ENCODE measurements at regions not wholly inside any gene's neighbourhood (a gene's known extent, or its start where the extent isn't known, plus 50 kb on each side); places are given as distances from the start of the nearest gene placed in this dataset.

DNA sequence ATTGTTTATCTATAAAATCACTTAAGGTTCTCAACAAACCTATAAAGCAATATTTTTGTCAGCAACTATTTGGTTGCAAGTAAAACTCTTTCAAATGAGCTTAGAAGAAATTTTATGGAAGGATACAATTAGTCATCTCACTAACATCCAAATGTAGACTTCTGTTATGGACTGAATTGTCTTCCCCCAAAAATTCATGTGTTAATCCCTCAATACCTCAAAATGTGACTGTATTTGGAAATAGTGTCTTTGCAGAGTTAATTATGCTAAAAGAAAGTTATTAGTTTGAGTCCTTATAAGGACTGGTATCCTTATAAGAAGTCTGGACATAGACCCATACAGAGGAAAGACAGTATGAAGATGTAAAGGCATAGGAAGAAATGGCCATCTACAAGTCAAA, 357.8 kb upstream of the PRMT6 start:
- ChIA-PET CTCF (no interaction called here), POLR2A (no interaction called here)
- H3K4me3 ChIP-seq (ENCODE audit: control insufficient read depth in 1 of 7, extremely low read depth in 1 of 7, insufficient read depth in 4 of 7, low read depth in 2 of 7, low read length in 6 of 7), result no peak overlapping the region
- H3K27ac ChIP-seq (ENCODE audit: insufficient read depth in 1 of 2, low read depth in 1 of 2, low read length in 2 of 2, poor library complexity in 1 of 2, severe bottlenecking in 2 of 2), result no peak overlapping the region
- no peaks in the 10 kb centered on the region for H3K36me3 ChIP-seq (ENCODE audit: control insufficient read depth in 4 of 4, insufficient read depth in 4 of 4, low read length in 3 of 4)
- H3K9me3 ChIP-seq (ENCODE audit: control extremely low read depth in 1 of 5, control insufficient read depth in 4 of 5, insufficient read depth in 2 of 5, low read depth in 1 of 5, low read length in 4 of 5), result no peaks in the 10 kb centered on the region
- no peaks in the 10 kb centered on the region for H3K4me1 ChIP-seq (ENCODE audit: control extremely low read depth in 1 of 4, control insufficient read depth in 4 of 4, insufficient read depth in 4 of 4, low read length in 3 of 4)
- no peaks in the 10 kb centered on the region for H3K27me3 ChIP-seq (replicated peaks in 2 of 5; ENCODE audit: control insufficient read depth in 4 of 5, insufficient read depth in 5 of 5, low read length in 4 of 5)
- no peak for DNase-seq

DNA sequence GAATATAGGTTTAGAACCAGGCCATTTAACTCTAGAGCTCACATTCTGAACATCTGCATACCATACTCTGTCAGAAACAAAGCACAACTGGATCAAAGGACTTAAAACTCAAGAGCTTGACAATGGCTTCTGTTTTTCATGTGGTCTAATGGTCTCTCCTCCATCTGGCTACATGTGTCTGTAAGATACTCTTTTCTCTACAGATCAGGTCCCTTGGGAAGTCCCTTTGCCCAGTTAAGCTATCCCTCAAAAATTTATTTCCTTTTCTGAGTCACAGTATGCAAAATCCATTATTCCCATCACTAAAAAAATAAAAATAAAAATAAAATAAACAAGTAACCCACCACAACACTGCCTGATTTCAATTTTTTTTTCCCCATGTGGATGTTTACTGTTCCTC, 357.0 kb upstream of the PRMT6 start:
- Histone ChIP-seq H3K4me1 (ENCODE audit: control extremely low read depth in 1 of 4, control insufficient read depth in 4 of 4, insufficient read depth in 4 of 4, low read length in 3 of 4) (no peaks in the 10 kb centered on the region), H3K9me3 (ENCODE audit: control extremely low read depth in 1 of 5, control insufficient read depth in 4 of 5, insufficient read depth in 2 of 5, low read depth in 1 of 5, low read length in 4 of 5) (no peaks in the 10 kb centered on the region), H3K4me3 (ENCODE audit: control insufficient read depth in 1 of 7, extremely low read depth in 1 of 7, insufficient read depth in 4 of 7, low read depth in 2 of 7, low read length in 6 of 7) (no peak overlapping the region), H3K27me3 (replicated peaks in 2 of 5; ENCODE audit: control insufficient read depth in 4 of 5, insufficient read depth in 5 of 5, low read length in 4 of 5) (no peaks in the 10 kb centered on the region), H3K27ac (ENCODE audit: insufficient read depth in 1 of 2, low read depth in 1 of 2, low read length in 2 of 2, poor library complexity in 1 of 2, severe bottlenecking in 2 of 2) (no peak overlapping the region), H3K36me3 (ENCODE audit: control insufficient read depth in 4 of 4, insufficient read depth in 4 of 4, low read length in 3 of 4) (no peaks in the 10 kb centered on the region)
- CTCF ChIA-PET, result no interaction called here
- POLR2A ChIA-PET, result no interaction called here
- no peak for DNase-seq

DNA sequence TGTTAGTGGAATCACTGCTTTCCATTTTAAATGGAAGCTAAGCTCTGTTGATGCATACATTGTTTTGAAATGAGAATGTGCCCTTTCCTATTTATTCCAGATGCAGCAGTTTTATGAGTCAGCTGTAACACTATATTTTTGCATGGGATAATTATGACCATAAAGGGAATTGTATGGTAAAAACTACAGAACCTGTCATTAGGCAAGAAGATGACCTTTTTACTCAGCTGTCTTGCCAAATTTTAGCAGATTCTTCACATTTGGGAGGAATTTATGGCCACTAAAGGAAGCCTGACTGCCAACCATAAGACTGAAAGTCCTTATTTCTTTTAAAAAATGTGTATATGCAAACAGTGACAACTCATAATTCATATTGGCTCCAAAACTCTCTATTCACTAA, 356.3 kb upstream of the PRMT6 start:
- Histone ChIP-seq H3K9me3 (ENCODE audit: control extremely low read depth in 1 of 5, control insufficient read depth in 4 of 5, insufficient read depth in 2 of 5, low read depth in 1 of 5, low read length in 4 of 5) (no peaks in the 10 kb centered on the region), H3K27ac (ENCODE audit: insufficient read depth in 1 of 2, low read depth in 1 of 2, low read length in 2 of 2, poor library complexity in 1 of 2, severe bottlenecking in 2 of 2) (no peak overlapping the region), H3K4me3 (ENCODE audit: control insufficient read depth in 1 of 7, extremely low read depth in 1 of 7, insufficient read depth in 4 of 7, low read depth in 2 of 7, low read length in 6 of 7) (no peak overlapping the region), H3K36me3 (ENCODE audit: control insufficient read depth in 4 of 4, insufficient read depth in 4 of 4, low read length in 3 of 4) (no peaks in the 10 kb centered on the region), H3K27me3 (replicated peaks in 2 of 5; ENCODE audit: control insufficient read depth in 4 of 5, insufficient read depth in 5 of 5, low read length in 4 of 5) (no peaks in the 10 kb centered on the region), H3K4me1 (ENCODE audit: control extremely low read depth in 1 of 4, control insufficient read depth in 4 of 4, insufficient read depth in 4 of 4, low read length in 3 of 4) (no peaks in the 10 kb centered on the region)
- CTCF ChIA-PET, result no interaction called here
- POLR2A ChIA-PET, result no interaction called here
- no peak for DNase-seq

DNA sequence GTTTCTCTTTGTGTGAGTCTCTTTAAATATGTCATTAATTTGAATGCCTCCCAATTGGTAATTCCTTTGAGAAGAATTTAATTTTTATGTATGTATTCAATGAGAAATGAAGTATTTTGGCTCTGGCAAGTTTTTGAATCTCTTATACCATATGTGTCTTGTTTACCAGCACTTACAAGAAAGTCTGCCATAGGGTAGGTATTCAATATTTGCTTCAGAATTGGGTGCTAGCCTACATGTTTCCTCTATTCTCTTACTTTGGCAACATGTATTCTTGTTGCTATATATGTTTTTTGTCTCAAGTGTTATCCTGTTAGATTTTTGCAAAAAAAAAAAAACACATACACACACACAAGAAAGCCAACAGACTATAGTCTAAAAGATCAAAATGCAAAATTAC, 350.5 kb upstream of the PRMT6 start:
- Histone ChIP-seq H3K9me3 (ENCODE audit: control extremely low read depth in 1 of 5, control insufficient read depth in 4 of 5, insufficient read depth in 2 of 5, low read depth in 1 of 5, low read length in 4 of 5) (peaks cover 0 to 3% (median 0%) of the 10 kb centered on the region in 5 experiments), H3K27ac (ENCODE audit: insufficient read depth in 1 of 2, low read depth in 1 of 2, low read length in 2 of 2, poor library complexity in 1 of 2, severe bottlenecking in 2 of 2) (no peak overlapping the region), H3K36me3 (ENCODE audit: control insufficient read depth in 4 of 4, insufficient read depth in 4 of 4, low read length in 3 of 4) (no peaks in the 10 kb centered on the region), H3K27me3 (replicated peaks in 2 of 5; ENCODE audit: control insufficient read depth in 4 of 5, insufficient read depth in 5 of 5, low read length in 4 of 5) (no peaks in the 10 kb centered on the region), H3K4me1 (ENCODE audit: control extremely low read depth in 1 of 4, control insufficient read depth in 4 of 4, insufficient read depth in 4 of 4, low read length in 3 of 4) (no peaks in the 10 kb centered on the region), H3K4me3 (ENCODE audit: control insufficient read depth in 1 of 7, extremely low read depth in 1 of 7, insufficient read depth in 4 of 7, low read depth in 2 of 7, low read length in 6 of 7) (no peak overlapping the region)
- ChIA-PET POLR2A (no interaction called here), CTCF (no interaction called here)
- no peak for DNase-seq

DNA sequence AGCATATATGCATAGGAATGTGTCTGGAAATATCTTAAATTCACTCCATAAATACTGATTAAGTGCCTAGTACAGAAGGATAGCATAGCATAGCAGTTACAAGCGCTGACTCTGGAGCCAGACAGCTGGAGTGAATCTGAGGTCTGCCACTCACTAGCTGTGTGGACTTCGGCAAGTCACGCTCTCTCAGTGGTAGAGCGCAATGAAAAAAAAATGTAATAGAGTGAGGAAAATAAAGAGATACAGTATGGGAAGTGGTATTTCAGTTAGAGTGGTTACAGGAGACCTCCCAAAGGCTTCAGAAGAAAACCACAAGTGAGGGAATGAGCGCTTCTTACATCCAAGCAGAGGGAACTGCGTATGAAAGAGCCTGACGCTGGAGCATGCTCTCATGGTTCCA, 338.9 kb upstream of the PRMT6 start:
- Histone ChIP-seq H3K27me3 (replicated peaks in 2 of 5; ENCODE audit: control insufficient read depth in 4 of 5, insufficient read depth in 5 of 5, low read length in 4 of 5) (no peaks in the 10 kb centered on the region), H3K4me1 (ENCODE audit: control extremely low read depth in 1 of 4, control insufficient read depth in 4 of 4, insufficient read depth in 4 of 4, low read length in 3 of 4) (no peaks in the 10 kb centered on the region), H3K4me3 (ENCODE audit: control insufficient read depth in 1 of 7, extremely low read depth in 1 of 7, insufficient read depth in 4 of 7, low read depth in 2 of 7, low read length in 6 of 7) (no peak overlapping the region), H3K36me3 (ENCODE audit: control insufficient read depth in 4 of 4, insufficient read depth in 4 of 4, low read length in 3 of 4) (no peaks in the 10 kb centered on the region), H3K9me3 (ENCODE audit: control extremely low read depth in 1 of 5, control insufficient read depth in 4 of 5, insufficient read depth in 2 of 5, low read depth in 1 of 5, low read length in 4 of 5) (no peaks in the 10 kb centered on the region), H3K27ac (ENCODE audit: insufficient read depth in 1 of 2, low read depth in 1 of 2, low read length in 2 of 2, poor library complexity in 1 of 2, severe bottlenecking in 2 of 2) (no peak overlapping the region)
- 85% methylated on average over 7 of the region's 7 CpGs for WGBS (ENCODE audit: insufficient coverage)
- DNase-seq, result no peak
- POLR2A ChIA-PET, result no interaction called here
- CTCF ChIA-PET, result no interaction called here

DNA sequence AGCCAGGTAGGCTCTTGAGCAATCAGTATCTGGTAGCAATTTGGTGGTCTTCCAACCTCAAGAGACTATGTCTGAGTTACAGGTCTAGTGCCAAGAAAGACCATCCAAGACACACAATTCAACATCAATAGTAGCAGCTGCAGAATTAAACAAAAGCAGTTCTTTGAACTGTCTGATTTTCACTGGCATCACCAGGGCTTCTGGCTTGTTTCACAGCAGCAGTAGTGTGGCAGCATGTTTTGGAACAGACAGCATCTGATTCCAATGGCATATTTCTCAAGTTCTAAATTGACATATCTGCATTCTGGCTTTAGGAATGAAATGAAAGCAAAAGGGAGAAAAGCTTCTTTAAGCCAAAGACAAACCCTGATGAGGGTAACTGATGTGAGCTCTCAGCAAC, 334.7 kb upstream of the PRMT6 start:
- no peak for DNase-seq
- Histone ChIP-seq H3K4me1 (ENCODE audit: control extremely low read depth in 1 of 4, control insufficient read depth in 4 of 4, insufficient read depth in 4 of 4, low read length in 3 of 4) (no peaks in the 10 kb centered on the region), H3K27me3 (replicated peaks in 2 of 5; ENCODE audit: control insufficient read depth in 4 of 5, insufficient read depth in 5 of 5, low read length in 4 of 5) (no peaks in the 10 kb centered on the region), H3K4me3 (ENCODE audit: control insufficient read depth in 1 of 7, extremely low read depth in 1 of 7, insufficient read depth in 4 of 7, low read depth in 2 of 7, low read length in 6 of 7) (no peak overlapping the region), H3K27ac (ENCODE audit: insufficient read depth in 1 of 2, low read depth in 1 of 2, low read length in 2 of 2, poor library complexity in 1 of 2, severe bottlenecking in 2 of 2) (no peak overlapping the region), H3K9me3 (ENCODE audit: control extremely low read depth in 1 of 5, control insufficient read depth in 4 of 5, insufficient read depth in 2 of 5, low read depth in 1 of 5, low read length in 4 of 5) (peaks cover 0 to 1% (median 0%) of the 10 kb centered on the region in 5 experiments), H3K36me3 (ENCODE audit: control insufficient read depth in 4 of 4, insufficient read depth in 4 of 4, low read length in 3 of 4) (no peaks in the 10 kb centered on the region)
- POLR2A ChIA-PET, result no interaction called here
- CTCF ChIA-PET, result no interaction called here

DNA sequence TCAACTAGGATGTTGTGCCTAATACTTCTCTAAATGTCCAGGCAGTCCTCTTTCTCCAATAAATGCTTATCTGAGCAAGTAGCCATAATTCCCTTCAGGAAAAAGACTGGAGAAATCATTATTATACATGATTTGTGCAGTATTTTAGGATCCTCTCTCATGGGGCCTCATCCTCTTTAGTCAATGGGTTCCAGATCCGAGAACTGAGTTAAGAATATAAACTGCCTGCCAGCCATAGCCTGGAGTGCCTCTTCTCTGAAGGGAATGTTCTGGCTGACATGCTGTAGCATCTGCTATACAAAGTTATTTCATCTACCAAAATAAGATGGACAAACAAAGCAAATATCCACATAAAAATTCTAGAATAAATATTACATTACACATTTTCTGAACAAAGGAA, 334.0 kb upstream of the PRMT6 start:
- peaks cover 0 to 1% (median 0%) of the 10 kb centered on the region in 5 experiments for H3K9me3 ChIP-seq (ENCODE audit: control extremely low read depth in 1 of 5, control insufficient read depth in 4 of 5, insufficient read depth in 2 of 5, low read depth in 1 of 5, low read length in 4 of 5)
- no peaks in the 10 kb centered on the region for H3K36me3 ChIP-seq (ENCODE audit: control insufficient read depth in 4 of 4, insufficient read depth in 4 of 4, low read length in 3 of 4)
- POLR2A ChIA-PET, result no interaction called here
- no peak overlapping the region for H3K4me3 ChIP-seq (ENCODE audit: control insufficient read depth in 1 of 7, extremely low read depth in 1 of 7, insufficient read depth in 4 of 7, low read depth in 2 of 7, low read length in 6 of 7)
- no peak for DNase-seq
- H3K27me3 ChIP-seq (replicated peaks in 2 of 5; ENCODE audit: control insufficient read depth in 4 of 5, insufficient read depth in 5 of 5, low read length in 4 of 5), result no peaks in the 10 kb centered on the region
- H3K4me1 ChIP-seq (ENCODE audit: control extremely low read depth in 1 of 4, control insufficient read depth in 4 of 4, insufficient read depth in 4 of 4, low read length in 3 of 4), result no peaks in the 10 kb centered on the region
- CTCF ChIA-PET, result no interaction called here
- H3K27ac ChIP-seq (ENCODE audit: insufficient read depth in 1 of 2, low read depth in 1 of 2, low read length in 2 of 2, poor library complexity in 1 of 2, severe bottlenecking in 2 of 2), result no peak overlapping the region
- 0% methylated on average over 1 of the region's 1 CpG for WGBS (ENCODE audit: insufficient coverage)

DNA sequence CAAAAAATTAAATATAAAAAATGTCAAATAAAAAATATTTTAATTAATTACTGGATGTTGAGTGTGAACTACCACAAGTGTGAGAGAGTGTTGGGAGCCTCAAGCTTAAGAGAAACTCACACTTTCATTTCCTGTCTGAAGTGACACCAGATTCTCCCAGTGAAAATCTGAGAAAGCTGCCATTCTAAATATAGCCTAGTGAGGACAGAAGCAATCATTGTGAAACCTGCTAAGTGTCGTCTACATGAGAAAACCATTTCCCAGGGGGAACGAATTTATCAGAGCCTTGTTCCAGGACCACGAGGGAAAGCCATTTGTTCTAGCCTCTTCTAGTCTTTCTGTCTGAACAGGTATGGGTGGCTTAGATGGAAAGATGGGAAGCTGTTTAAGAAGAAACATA, 329.3 kb upstream of the PRMT6 start:
- Histone ChIP-seq H3K27ac (ENCODE audit: insufficient read depth in 1 of 2, low read depth in 1 of 2, low read length in 2 of 2, poor library complexity in 1 of 2, severe bottlenecking in 2 of 2) (no peak overlapping the region), H3K9me3 (ENCODE audit: control extremely low read depth in 1 of 5, control insufficient read depth in 4 of 5, insufficient read depth in 2 of 5, low read depth in 1 of 5, low read length in 4 of 5) (peaks cover 0 to 3% (median 0%) of the 10 kb centered on the region in 5 experiments), H3K4me3 (ENCODE audit: control insufficient read depth in 1 of 7, extremely low read depth in 1 of 7, insufficient read depth in 4 of 7, low read depth in 2 of 7, low read length in 6 of 7) (no peak overlapping the region), H3K4me1 (ENCODE audit: control extremely low read depth in 1 of 4, control insufficient read depth in 4 of 4, insufficient read depth in 4 of 4, low read length in 3 of 4) (no peaks in the 10 kb centered on the region), H3K36me3 (ENCODE audit: control insufficient read depth in 4 of 4, insufficient read depth in 4 of 4, low read length in 3 of 4) (no peaks in the 10 kb centered on the region), H3K27me3 (replicated peaks in 2 of 5; ENCODE audit: control insufficient read depth in 4 of 5, insufficient read depth in 5 of 5, low read length in 4 of 5) (no peaks in the 10 kb centered on the region)
- no peak for DNase-seq
- ChIA-PET POLR2A (no interaction called here), CTCF (no interaction called here)
- WGBS (ENCODE audit: insufficient coverage), result 22% methylated on average over 3 of the region's 3 CpGs
